ENCODE measurements at regions not wholly inside any gene's neighbourhood (a gene's known extent, or its start where the extent isn't known, plus 50 kb on each side); places are given as distances from the start of the nearest gene placed in this dataset.

DNA sequence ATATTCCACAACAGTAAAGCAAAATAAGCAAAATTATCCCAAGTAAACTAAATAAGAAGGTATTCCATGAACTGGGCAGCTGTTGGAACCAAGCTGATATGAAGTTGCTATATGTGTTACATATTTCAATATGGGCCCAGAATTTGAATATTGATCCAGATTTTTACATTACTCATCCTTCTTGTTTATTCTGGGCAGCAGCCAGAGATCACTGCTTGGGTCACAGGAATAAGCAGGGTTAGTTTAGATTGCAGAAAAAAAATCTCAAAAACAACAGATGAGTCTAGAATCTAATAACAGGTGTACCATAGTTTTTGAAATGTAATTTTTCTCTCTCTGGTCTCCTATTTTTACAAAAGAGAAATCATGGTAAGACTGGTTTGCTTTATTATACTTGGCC lies 171.5 kb upstream of the NAMPT start:
- Histone ChIP-seq H3K27ac (no peak overlapping the region), H3K9me3 (peaks cover 0 to 4% (median 0%) of the 10 kb centered on the region in 3 donors), H3K4me3 (no peak overlapping the region), H3K4me1 (peaks cover 0 to 15% (median 0%) of the 10 kb centered on the region in 3 donors), H3K27me3 (no peaks in the 10 kb centered on the region), H3K36me3 (no peaks in the 10 kb centered on the region)
- intact Hi-C loops (cut with DNase I) = no loop called here
- DNase-seq = no peak
- TF ChIP-seq POLR2A (IDR thresholded peaks at IDR 0.05) = no peak
- no peak for TF ChIP-seq CTCF (IDR thresholded peaks at IDR 0.05)

DNA sequence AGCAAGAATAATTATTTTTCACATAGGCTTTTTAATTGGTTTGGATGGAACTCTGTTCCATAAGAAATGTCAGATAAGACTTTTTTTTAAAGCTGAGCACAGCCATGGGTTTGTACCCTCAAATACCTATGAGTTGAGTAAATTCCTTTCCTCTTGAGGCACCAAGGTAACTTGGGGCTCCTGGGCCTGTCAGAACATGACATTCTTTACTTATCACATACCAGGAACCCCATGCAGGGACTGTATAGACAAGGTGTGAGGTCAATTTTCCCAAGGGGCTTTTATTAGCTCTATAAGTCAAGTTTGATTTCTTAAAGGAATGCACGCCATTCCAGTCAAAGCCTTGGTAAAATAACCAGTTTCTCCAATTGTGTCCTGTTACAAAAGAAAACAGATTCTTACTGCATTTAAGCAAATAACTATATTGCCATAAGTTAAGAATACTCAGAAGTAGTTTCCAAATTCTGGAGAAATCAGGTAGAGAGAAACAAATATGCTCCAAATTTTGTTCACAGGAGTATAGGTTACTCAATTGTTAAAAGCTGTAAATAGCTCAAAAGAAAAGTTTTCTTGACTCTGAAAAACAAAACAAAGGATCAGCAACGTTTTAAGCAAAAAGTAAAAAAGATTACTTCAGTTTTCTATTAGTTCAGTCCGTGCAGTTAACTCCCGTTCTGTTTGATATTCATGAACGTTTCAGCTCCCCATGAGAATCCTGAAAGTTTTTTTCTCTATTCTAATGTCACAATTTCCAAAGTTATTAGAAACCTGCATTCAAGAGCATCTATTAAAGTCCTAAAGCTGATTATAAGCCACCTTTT lies 167.5 kb upstream of the NAMPT start:
- intact Hi-C loops (cut with DNase I) = no loop called here
- 78 to 82% methylated on average over 5 of the region's 5 CpGs for WGBS, 2 donors
- peaks cover 0 to 28% (median 0%) of the 10 kb centered on the region in 3 donors for H3K4me1 ChIP-seq
- H3K4me3 ChIP-seq = no peak overlapping the region
- no peaks in the 10 kb centered on the region for H3K27me3 ChIP-seq
- no peaks in the 10 kb centered on the region for H3K36me3 ChIP-seq
- no peak for DNase-seq
- peaks cover 0 to 4% (median 0%) of the 10 kb centered on the region in 3 donors for H3K9me3 ChIP-seq
- no peak overlapping the region for H3K27ac ChIP-seq
- TF ChIP-seq CTCF (IDR thresholded peaks at IDR 0.05) = no peak
- no peak for TF ChIP-seq POLR2A (IDR thresholded peaks at IDR 0.05)

GRCh38 chr7:106451171-106451570 lies 166.4 kb upstream of the NAMPT start:
- Histone ChIP-seq H3K4me1 (peaks cover 0 to 25% (median 0%) of the 10 kb centered on the region in 3 donors), H3K9me3 (peaks cover 0 to 4% (median 0%) of the 10 kb centered on the region in 3 donors), H3K27ac (no peak overlapping the region), H3K27me3 (no peaks in the 10 kb centered on the region), H3K36me3 (no peaks in the 10 kb centered on the region), H3K4me3 (no peak overlapping the region)
- TF ChIP-seq CTCF (IDR thresholded peaks at IDR 0.05) = no peak
- no peak for TF ChIP-seq POLR2A (IDR thresholded peaks at IDR 0.05)
- intact Hi-C loops (cut with DNase I) = no loop called here
- DNase-seq = no peak
- 88 to 94% methylated on average over 4 of the region's 4 CpGs for WGBS, 2 donors

DNA sequence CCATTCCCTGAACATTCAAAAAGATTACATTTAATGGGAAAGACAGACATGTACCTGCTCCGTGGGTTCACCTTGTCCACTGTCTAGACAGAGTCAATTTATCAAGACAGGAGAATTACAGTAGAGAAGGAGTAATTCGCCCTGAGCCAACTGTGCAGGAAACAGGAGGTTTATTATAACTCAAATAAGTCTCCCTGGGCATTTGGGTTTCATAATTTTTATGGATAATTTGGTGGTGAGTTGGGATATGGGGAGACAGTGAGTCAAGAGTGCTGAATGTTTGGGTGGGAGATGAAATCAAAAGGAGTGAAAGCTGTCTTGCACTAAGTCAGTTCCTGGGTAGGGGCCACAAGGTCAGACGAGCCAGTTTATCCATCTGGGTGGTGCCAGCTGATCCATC lies 165.9 kb upstream of the NAMPT start:
- 64 to 75% methylated on average over 3 of the region's 3 CpGs for WGBS, 2 donors
- H3K27ac ChIP-seq = no peak overlapping the region
- H3K4me3 ChIP-seq = no peak overlapping the region
- DNase-seq = no peak
- peaks cover 0 to 4% (median 0%) of the 10 kb centered on the region in 3 donors for H3K9me3 ChIP-seq
- no peaks in the 10 kb centered on the region for H3K27me3 ChIP-seq
- intact Hi-C loops (cut with DNase I) = no loop called here
- peaks cover 0 to 25% (median 0%) of the 10 kb centered on the region in 3 donors for H3K4me1 ChIP-seq
- TF ChIP-seq CTCF (IDR thresholded peaks at IDR 0.05) (no peak), POLR2A (IDR thresholded peaks at IDR 0.05) (no peak)
- H3K36me3 ChIP-seq = no peaks in the 10 kb centered on the region

- Histone ChIP-seq H3K27me3 (no peaks in the 10 kb centered on the region), H3K27ac (peak overlapping the region in 3 of 4 donors; percentile 48 to 87 (median 53)), H3K36me3 (no peaks in the 10 kb centered on the region), H3K4me1 (peaks cover 0 to 25% (median 0%) of the 10 kb centered on the region in 3 donors), H3K9me3 (peaks cover 0 to 4% (median 0%) of the 10 kb centered on the region in 3 donors), H3K4me3 (no peak overlapping the region)
- no peak for DNase-seq
- 47 to 74% methylated on average over 6 to 7 of the region's 7 CpGs for WGBS, 2 donors
- TF ChIP-seq POLR2A (IDR thresholded peaks at IDR 0.05) = no peak
- intact Hi-C loops (cut with DNase I) = no loop called here
Measured at GRCh38 chr7:106448992-106449859, 164.4 kb upstream of the NAMPT start.
